ENCODE measurements at regions not wholly inside any gene's neighbourhood (a gene's known extent, or its start where the extent isn't known, plus 50 kb on each side); places are given as distances from the start of the nearest gene placed in this dataset.

- no peaks in the 10 kb centered on the region for H3K9me3 ChIP-seq
- no peaks in the 10 kb centered on the region for H3K27me3 ChIP-seq
- no peaks in the 10 kb centered on the region for H3K4me1 ChIP-seq
- no peak for DNase-seq
- no peaks in the 10 kb centered on the region for H3K36me3 ChIP-seq
- TF ChIP-seq CTCF (IDR thresholded peaks at IDR 0.05; ENCODE audit: low read depth, low read length): no peak
- H3K4me3 ChIP-seq (ENCODE audit: low read depth, low read length): no peak overlapping the region
Measured at GRCh38 chr10:52906046-52906445, 133.5 kb upstream of the MBL2 start.

GRCh38 chr10:52903397-52903938, 130.9 kb upstream of the MBL2 start:
- Histone ChIP-seq H3K27me3 (no peaks in the 10 kb centered on the region), H3K4me1 (no peaks in the 10 kb centered on the region), H3K36me3 (no peaks in the 10 kb centered on the region), H3K9me3 (no peaks in the 10 kb centered on the region), H3K4me3 (ENCODE audit: low read depth, low read length) (no peak overlapping the region)
- no peak for TF ChIP-seq CTCF (IDR thresholded peaks at IDR 0.05; ENCODE audit: low read depth, low read length)
- DNase-seq: no peak

GRCh38 chr10:52900593-52900992, 128.0 kb upstream of the MBL2 start:
- TF ChIP-seq CTCF (IDR thresholded peaks at IDR 0.05; ENCODE audit: low read depth, low read length): no peak
- Histone ChIP-seq H3K9me3 (no peaks in the 10 kb centered on the region), H3K4me3 (ENCODE audit: low read depth, low read length) (no peak overlapping the region), H3K27me3 (no peaks in the 10 kb centered on the region), H3K4me1 (no peaks in the 10 kb centered on the region), H3K36me3 (no peaks in the 10 kb centered on the region)
- DNase-seq: no peak

- no peaks in the 10 kb centered on the region for H3K27me3 ChIP-seq
- DNase-seq: no peak
- no peak for TF ChIP-seq CTCF (IDR thresholded peaks at IDR 0.05; ENCODE audit: low read depth, low read length)
Measured at GRCh38 chr10:52897162-52897561, 124.6 kb upstream of the MBL2 start.

GRCh38 chr10:52895059-52895458, 122.5 kb upstream of the MBL2 start:
- H3K36me3 ChIP-seq: no peaks in the 10 kb centered on the region
- DNase-seq: no peak
- H3K27me3 ChIP-seq: no peaks in the 10 kb centered on the region
- TF ChIP-seq CTCF (IDR thresholded peaks at IDR 0.05; ENCODE audit: low read depth, low read length): no peak
- H3K4me1 ChIP-seq: no peaks in the 10 kb centered on the region
- no peaks in the 10 kb centered on the region for H3K9me3 ChIP-seq
- H3K4me3 ChIP-seq (ENCODE audit: low read depth, low read length): no peak overlapping the region

More at GRCh38 chr10:52897162-52897561, 124.6 kb upstream of the MBL2 start:
- H3K4me3 ChIP-seq (ENCODE audit: low read depth, low read length): no peak overlapping the region
- no peaks in the 10 kb centered on the region for H3K9me3 ChIP-seq
- no peaks in the 10 kb centered on the region for H3K36me3 ChIP-seq
- H3K4me1 ChIP-seq: no peaks in the 10 kb centered on the region

- Histone ChIP-seq H3K9me3 (no peaks in the 10 kb centered on the region), H3K36me3 (no peaks in the 10 kb centered on the region), H3K4me3 (ENCODE audit: low read depth, low read length) (no peak overlapping the region), H3K27me3 (no peaks in the 10 kb centered on the region), H3K4me1 (no peaks in the 10 kb centered on the region)
- no peak for DNase-seq
- TF ChIP-seq CTCF (IDR thresholded peaks at IDR 0.05; ENCODE audit: low read depth, low read length): no peak
Measured at GRCh38 chr10:52890281-52890680, 117.7 kb upstream of the MBL2 start.

Measured in BE2C (cell line).